OCI-LY1 (cell line): ENCODE measurements at regions not wholly inside any gene's neighbourhood (a gene's known extent, or its start where the extent isn't known, plus 50 kb on each side); places are given as distances from the start of the nearest gene placed in this dataset.
A peak's percentile ranks its signal among the peaks of the same experiment; 100 is the strongest.

ENCODE experiments used
- CTCF ChIP-seq: fragments of 200-600 bp; sonication (generic), shearing (Covaris generic); IDR thresholded peaks from 2 replicates; pipeline ENCODE4 v1.5.1; 2017; ENCODE audit warnings: mild to moderate bottlenecking, antibody characterized with exemption, low read length, moderate library complexity, mixed read lengths
- EZH2 ChIP-seq: fragments of 200-600 bp; sonication (generic), shearing (Covaris generic); IDR thresholded peaks from 2 replicates; pipeline ENCODE4 v1.8.0; 2017; ENCODE audit warnings: borderline replicate concordance, mixed run types, mild to moderate bottlenecking, antibody characterized with exemption, low read length, moderate library complexity, mixed read lengths

- peak; percentile 72 for TF ChIP-seq CTCF
- no peak for TF ChIP-seq EZH2
Measured at GRCh38 chr1:25037174-25038074, 107.3 kb upstream of the RUNX3 start.
